Central memory CD8-positive, alpha-beta T cell (primary cell): ENCODE measurements at regions not wholly inside any gene's neighbourhood (a gene's known extent, or its start where the extent isn't known, plus 50 kb on each side); places are given as distances from the start of the nearest gene placed in this dataset.

Experiments used
- ATAC-seq: fragments of 150-1000 bp; cut with Tn5 transposase; replicated peaks from 2 replicates; pipeline ENCODE4 v1.10.0; 2022; ENCODE audit warnings: mild to moderate bottlenecking, moderate FRiP score, moderate number of reproducible peaks; ENCODE audit not compliant: poor library complexity, severe bottlenecking; ENCODE audit errors: extremely low read depth
- DNase-seq, 2 donors: peaks; one replicate each; pipeline ENCODE4 v3.0.0; 2021; ENCODE audit warnings: low spot score in 2 of 2
- H3K27ac Mint-ChIP-seq: one replicate; pipeline ENCODE4 v1.8.0; 2022; ENCODE audit warnings: low read depth, mild to moderate bottlenecking, moderate library complexity, mixed read lengths
- H3K27me3 Mint-ChIP-seq: one replicate; pipeline ENCODE4 v1.8.0; 2022; ENCODE audit warnings: mixed read lengths
- H3K36me3 Mint-ChIP-seq: one replicate; pipeline ENCODE4 v1.8.0; 2022; ENCODE audit warnings: mild to moderate bottlenecking, moderate library complexity, mixed read lengths; ENCODE audit not compliant: insufficient read depth
- H3K4me1 Mint-ChIP-seq: one replicate; pipeline ENCODE4 v1.8.0; 2022; ENCODE audit warnings: mixed read lengths
- H3K4me3 Mint-ChIP-seq: one replicate; pipeline ENCODE4 v1.8.0; 2022; ENCODE audit warnings: mild to moderate bottlenecking, moderate library complexity, mixed read lengths
- H3K9me3 Mint-ChIP-seq: one replicate; pipeline ENCODE4 v1.8.0; 2022; ENCODE audit warnings: mixed read lengths

DNA sequence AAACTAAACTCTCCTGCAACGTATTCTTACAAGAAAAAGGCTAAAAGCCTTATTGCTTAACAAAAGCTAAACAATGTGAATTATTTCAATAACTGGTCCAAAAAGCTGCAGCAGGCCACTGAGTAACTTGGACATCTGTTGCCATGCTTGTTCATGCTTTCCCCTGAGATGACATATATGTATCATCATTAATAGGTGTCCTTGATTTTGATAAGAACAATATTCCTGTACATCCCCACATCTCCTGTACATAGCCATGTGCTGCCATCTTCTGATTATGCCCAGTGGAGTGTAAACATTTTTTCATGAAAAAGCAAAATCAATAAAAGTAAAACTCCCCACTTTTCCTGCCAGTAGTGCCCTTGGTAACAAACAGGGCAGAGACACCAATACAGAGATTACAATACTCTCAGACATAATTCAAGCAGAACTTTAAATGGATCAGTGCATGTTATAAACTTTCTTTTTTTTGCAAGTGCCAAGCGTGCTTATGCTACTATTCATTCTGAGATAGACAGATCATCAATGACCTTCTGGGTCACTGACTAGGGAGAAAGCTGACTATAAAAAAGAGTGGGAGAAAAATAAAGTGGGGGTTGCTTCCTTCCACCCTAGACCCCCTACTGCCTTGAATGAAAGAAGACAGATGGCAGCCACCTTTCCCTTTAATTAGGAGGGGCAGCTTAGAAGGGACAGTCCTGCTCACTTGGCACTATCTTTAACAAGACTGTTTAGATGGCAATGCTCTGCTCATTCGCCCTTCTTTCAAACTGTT is 205.5 kb upstream of the KLF14 start:
- H3K27me3 Mint-ChIP-seq, result no peaks in the 10 kb centered on the region
- ATAC-seq (no peak), DNase-seq (no peak)
- H3K36me3 Mint-ChIP-seq, result peaks cover 78% of the 10 kb centered on the region
- H3K27ac Mint-ChIP-seq, result peak overlapping the region; percentile 98
- no peaks in the 10 kb centered on the region for H3K9me3 Mint-ChIP-seq
- peak overlapping the region; percentile 91 for H3K4me3 Mint-ChIP-seq
- peaks cover 94% of the 10 kb centered on the region for H3K4me1 Mint-ChIP-seq

DNA sequence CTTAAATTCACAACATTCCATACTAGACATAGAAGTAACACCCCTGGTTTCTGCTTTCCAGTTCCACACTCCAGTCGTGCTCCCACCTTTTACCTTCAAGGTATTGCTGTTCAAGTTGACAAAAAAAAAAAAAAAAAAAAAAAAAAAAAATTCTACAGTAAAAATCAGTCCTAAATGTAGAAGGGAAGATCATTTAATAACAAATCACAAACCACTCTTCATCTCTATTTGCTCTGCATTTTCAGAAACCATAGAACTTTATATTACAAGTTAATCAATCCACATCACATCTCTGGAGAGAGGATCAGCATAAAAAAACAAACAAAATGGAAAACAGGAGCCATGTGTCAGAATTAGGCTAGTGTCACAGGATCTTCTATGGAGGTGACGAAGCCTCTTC is 206.3 kb upstream of the KLF14 start:
- ATAC-seq (no peak), DNase-seq (no peak)
- H3K9me3 Mint-ChIP-seq, result no peaks in the 10 kb centered on the region
- H3K4me3 Mint-ChIP-seq, result peak overlapping the region; percentile 91
- peak overlapping the region; percentile 98 for H3K27ac Mint-ChIP-seq
- H3K27me3 Mint-ChIP-seq, result no peaks in the 10 kb centered on the region
- peaks cover 70% of the 10 kb centered on the region for H3K36me3 Mint-ChIP-seq
- peaks cover 96% of the 10 kb centered on the region for H3K4me1 Mint-ChIP-seq

DNA sequence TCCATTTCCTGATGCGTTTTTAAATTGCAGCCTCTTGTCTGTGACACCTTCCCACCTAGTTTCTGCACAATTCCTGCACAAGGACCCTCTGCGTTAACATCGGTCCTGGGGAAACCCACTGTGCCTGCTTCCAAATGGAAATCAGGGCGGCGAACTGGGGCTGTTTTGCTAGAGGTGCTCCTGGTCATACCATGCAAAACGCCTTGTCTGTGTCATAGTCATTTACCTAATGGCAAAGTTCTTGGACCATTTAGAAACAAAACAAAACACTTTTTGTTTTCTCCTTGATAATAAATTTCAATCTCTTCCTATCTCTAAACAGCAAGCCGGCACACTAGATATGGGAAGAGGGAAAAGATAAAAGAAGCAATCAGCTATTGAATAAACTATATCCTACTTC is 206.9 kb upstream of the KLF14 start:
- peak overlapping the region; percentile 91 for H3K4me3 Mint-ChIP-seq
- no peak for ATAC-seq
- H3K27me3 Mint-ChIP-seq, result no peaks in the 10 kb centered on the region
- peaks cover 96% of the 10 kb centered on the region for H3K4me1 Mint-ChIP-seq
- DNase-seq, result no peak
- peaks cover 65% of the 10 kb centered on the region for H3K36me3 Mint-ChIP-seq
- H3K27ac Mint-ChIP-seq, result peak overlapping the region; percentile 98
- H3K9me3 Mint-ChIP-seq, result no peaks in the 10 kb centered on the region

DNA sequence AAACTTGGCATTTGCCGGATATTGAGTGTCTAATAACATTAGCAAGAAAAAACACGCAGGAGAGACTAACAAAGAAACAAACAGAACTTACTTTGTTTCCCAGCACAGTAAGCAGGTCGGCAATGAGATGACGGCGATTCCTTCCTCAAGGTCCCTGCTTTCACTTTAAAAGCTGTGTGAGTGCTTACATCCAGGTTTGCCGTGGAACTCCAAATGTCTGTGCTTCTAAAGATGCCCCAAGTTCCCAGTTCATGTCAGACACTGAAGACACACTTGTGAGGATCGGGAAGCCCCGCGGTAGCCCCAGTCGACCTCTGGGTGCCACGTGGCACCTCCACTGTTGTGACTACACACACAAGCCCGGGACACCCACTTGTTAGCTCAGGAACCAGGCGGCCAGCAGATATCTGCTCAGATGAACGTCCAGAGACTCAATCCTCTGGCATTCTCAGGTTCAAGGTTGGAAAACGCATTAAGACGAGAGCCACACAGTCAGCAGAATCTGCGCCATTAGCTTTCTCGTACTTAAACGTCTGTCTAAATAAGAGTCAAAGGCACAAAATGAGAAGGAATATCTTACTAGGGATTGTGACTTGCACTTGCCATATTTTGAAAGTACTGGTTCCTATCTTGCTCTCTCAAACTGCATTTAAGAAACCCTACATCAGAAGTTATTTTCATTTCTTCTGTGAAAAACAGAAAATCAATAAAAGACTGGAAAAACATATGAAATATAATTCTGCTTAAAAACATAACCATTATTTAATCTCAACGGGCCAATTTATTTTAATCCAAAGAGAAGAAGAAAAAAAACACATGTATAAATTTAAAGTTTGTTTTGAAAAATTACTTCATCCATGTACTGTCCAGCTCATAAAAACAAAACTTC is 207.6 kb upstream of the KLF14 start:
- Mint-ChIP-seq H3K4me3 (peak overlapping the region; percentile 91), H3K4me1 (peaks cover 96% of the 10 kb centered on the region), H3K9me3 (no peaks in the 10 kb centered on the region), H3K36me3 (peaks cover 65% of the 10 kb centered on the region), H3K27me3 (no peaks in the 10 kb centered on the region), H3K27ac (peak overlapping the region; percentile 98)
- peak; percentile 31 for ATAC-seq
- peak in 1 of 2 donors; percentile 38 for DNase-seq

DNA sequence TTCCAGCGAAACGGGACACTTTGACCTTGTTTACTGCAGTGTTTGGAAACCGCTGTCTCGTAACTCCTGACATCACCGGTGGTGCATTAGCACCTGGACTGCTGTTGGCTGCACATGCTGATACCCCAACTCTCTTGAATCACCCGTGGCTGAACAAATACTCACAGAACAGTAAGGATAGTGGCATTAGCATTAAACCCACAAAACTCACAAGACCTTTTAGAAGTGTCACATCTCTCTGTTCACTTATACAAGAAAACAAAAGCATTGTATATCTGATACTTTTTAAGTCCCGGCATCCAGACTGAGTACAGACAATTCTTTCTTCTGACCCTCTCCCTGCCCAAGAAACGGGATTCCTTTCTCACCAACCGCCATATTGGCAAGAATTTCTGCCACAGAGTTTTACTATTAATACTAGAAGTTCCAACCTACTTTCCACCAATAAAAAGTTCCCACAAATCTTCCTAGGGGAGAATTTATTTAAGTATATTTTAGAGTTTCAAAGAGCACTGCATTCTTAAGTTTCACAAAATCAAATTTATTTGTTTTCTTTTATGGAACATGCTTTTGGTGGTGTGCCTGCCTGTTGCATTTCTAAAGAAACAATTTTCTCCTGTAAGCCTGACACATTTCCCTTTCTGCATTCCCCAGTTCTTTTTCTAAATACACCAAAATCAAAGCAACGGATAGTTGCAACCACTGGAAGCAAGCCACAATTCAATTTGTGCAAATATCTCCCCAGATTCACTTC is 208.4 kb upstream of the KLF14 start:
- H3K4me1 Mint-ChIP-seq, result peaks cover 95% of the 10 kb centered on the region
- peak; percentile 48 for ATAC-seq
- peak overlapping the region; percentile 98 for H3K27ac Mint-ChIP-seq

DNA sequence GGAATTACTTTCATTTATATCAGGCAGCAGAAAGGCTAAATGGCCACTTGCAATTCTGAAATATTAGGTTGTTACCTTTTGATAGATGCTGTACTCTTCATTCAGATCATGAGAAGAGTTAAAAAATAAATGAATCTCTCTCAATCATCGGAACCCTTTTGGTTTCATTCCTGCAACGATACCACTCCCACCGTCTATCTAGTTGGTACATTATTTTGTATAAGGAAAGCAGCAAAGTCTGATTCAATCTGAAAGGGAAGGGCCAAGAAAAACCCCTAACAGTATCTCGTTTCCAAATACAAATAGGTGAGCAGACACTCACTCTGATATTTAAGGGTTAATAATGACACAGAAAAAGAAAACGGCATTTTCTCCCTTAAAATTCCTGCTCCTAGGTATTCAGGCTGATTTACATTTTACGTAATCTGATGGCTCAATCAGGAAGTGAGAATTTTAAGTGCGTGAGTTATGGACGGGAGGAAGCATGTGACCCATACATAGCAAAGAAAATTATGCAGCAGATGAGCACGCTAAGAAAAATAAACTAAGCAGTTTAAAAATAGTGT is 209.4 kb upstream of the KLF14 start:
- no peaks in the 10 kb centered on the region for H3K27me3 Mint-ChIP-seq
- H3K36me3 Mint-ChIP-seq, result peaks cover 60% of the 10 kb centered on the region
- ATAC-seq (peak; percentile 26), DNase-seq (no peak)
- H3K27ac Mint-ChIP-seq, result peak overlapping the region; percentile 98
- H3K4me3 Mint-ChIP-seq, result peak overlapping the region; percentile 91
- H3K4me1 Mint-ChIP-seq, result peaks cover 99% of the 10 kb centered on the region
- no peaks in the 10 kb centered on the region for H3K9me3 Mint-ChIP-seq

More for the DNA sequence above, 208.4 kb upstream of the KLF14 start:
- peak in 1 of 2 donors; percentile 54 for DNase-seq
- H3K36me3 Mint-ChIP-seq, result peaks cover 59% of the 10 kb centered on the region
- H3K4me3 Mint-ChIP-seq, result peak overlapping the region; percentile 91
- H3K9me3 Mint-ChIP-seq, result no peaks in the 10 kb centered on the region
- H3K27me3 Mint-ChIP-seq, result no peaks in the 10 kb centered on the region

DNA sequence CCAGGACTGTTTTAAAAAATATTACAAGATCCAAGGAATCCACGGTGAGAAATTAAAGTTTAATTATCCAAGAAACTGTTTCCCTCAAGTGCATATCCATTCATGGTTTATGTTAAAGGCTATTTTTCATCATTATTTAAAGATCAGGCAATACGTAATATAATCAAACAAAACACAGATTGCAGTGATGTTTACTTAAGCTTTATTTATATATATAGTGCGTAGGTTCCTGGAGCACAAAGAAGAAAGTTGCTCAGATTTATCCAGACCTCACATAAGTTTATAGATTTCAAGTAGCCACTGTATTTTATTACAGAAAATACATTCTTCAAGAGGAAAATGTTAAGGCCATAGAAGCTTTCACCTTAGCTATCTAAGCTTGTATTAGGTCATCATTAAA is 210.0 kb upstream of the KLF14 start:
- H3K4me1 Mint-ChIP-seq, result peaks cover 93% of the 10 kb centered on the region
- no peaks in the 10 kb centered on the region for H3K9me3 Mint-ChIP-seq
- ATAC-seq (no peak), DNase-seq (no peak)
- no peaks in the 10 kb centered on the region for H3K27me3 Mint-ChIP-seq
- peak overlapping the region; percentile 98 for H3K27ac Mint-ChIP-seq
- H3K4me3 Mint-ChIP-seq, result peak overlapping the region; percentile 91
- peaks cover 55% of the 10 kb centered on the region for H3K36me3 Mint-ChIP-seq

DNA sequence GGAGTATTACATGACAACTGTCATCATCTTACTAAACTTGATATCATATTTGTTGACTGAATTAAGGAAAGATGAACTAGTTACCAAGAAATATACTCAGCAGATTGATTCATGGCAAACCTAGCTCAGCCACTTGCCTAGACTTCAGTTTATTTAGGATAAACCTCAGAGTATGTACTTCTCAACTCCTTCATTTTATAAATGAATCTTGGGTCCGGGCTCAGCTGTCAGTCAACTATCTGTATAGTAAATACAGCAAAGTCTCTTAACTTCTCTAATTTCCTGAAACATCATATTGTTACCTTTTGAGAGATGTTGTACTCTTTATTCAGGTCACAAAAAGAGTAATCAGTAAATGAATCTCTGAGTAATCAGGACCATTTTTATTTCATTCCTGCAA is 211.0 kb upstream of the KLF14 start:
- peaks cover 45% of the 10 kb centered on the region for H3K36me3 Mint-ChIP-seq
- no peaks in the 10 kb centered on the region for H3K27me3 Mint-ChIP-seq
- peaks cover 83% of the 10 kb centered on the region for H3K4me1 Mint-ChIP-seq
- H3K9me3 Mint-ChIP-seq, result no peaks in the 10 kb centered on the region
- DNase-seq, result no peak
- peak overlapping the region; percentile 65 for H3K4me3 Mint-ChIP-seq
- H3K27ac Mint-ChIP-seq, result peak overlapping the region; percentile 98
- no peak for ATAC-seq

DNA sequence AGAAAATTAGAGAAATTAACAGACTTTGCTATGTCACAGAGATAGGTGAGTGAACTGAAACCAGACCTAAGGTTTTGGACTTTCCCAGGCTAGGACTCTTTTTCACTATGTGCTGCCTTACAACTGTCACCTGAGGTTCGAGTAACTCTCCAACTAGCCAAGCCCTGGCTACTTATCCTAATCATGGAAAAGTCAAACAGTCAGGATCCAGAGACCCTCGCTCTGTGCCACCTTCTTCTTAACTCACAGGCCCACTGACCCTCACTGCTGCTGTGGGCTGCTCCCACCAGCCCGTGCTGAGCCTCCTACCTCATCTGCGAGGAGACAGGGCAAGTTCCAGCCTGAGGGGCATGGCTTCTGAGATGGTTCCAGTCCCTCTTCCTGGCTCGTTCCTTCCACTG is 211.4 kb upstream of the KLF14 start:
- Mint-ChIP-seq H3K4me3 (peak overlapping the region; percentile 65), H3K27ac (peak overlapping the region; percentile 98), H3K36me3 (peaks cover 41% of the 10 kb centered on the region), H3K9me3 (no peaks in the 10 kb centered on the region), H3K27me3 (no peaks in the 10 kb centered on the region), H3K4me1 (peaks cover 79% of the 10 kb centered on the region)
- ATAC-seq, result no peak
- DNase-seq, result no peak

DNA sequence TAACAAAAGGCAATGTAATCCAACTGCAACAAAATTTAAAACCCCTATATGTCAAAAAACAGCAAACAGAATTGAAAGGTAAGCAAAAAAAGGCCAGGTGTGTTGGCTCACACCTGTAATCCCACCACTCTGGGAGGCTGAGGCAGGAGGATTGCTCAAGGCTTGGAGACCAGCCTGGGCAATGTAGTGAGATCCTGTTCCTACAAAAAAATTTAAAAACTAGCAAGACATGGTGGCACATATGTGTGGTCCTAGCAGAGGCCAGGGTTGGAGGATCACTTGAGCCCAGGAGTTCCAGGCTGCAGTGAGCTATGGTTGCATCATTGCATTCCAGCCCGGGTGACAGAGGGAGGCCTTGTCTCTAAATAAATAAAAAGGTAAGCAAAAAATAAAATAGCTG is 212.1 kb upstream of the KLF14 start:
- Mint-ChIP-seq H3K27ac (peak overlapping the region; percentile 98), H3K27me3 (no peaks in the 10 kb centered on the region), H3K36me3 (peaks cover 35% of the 10 kb centered on the region), H3K4me3 (peak overlapping the region; percentile 65), H3K9me3 (no peaks in the 10 kb centered on the region), H3K4me1 (peaks cover 72% of the 10 kb centered on the region)
- ATAC-seq (no peak), DNase-seq (no peak)

DNA sequence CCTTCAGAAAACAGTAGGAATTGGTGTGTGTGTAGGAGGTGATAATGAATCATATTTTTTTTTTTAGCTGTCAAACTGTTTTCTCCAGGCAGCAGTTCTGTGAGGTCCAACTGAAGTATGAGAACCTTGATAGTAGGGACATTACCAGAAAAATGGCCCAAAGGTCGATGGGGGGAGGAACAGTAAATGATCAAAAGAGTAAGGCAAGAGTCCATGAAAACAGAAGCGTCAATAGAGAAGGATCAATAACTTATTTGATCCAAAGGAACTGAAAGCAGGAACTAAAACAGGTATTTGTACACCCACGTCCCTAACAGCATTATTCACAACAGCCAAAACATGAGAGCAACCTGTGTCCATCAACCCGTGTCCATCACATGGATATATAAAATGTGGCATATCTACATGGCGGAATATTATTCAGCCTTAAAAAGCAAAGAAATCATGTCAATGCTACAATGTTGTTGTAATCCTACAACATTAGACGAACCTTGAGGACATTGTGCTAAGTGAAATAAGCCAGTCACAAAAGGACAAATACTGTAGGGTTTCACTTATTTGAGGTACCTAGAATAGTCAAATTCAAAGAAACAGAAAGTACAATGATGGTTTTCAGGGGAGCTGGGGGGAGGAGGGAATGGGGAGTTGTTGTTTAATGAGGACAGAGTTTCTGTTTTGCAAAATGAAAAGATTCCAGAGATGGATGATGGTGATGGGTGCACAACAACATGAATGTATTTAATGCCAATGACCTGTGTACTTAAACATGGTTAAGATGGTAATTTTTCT is 214.0 kb upstream of the KLF14 start:
- peaks cover 19% of the 10 kb centered on the region for H3K36me3 Mint-ChIP-seq
- DNase-seq (no peak), ATAC-seq (no peak)
- no peaks in the 10 kb centered on the region for H3K27me3 Mint-ChIP-seq
- H3K9me3 Mint-ChIP-seq, result no peaks in the 10 kb centered on the region
- peaks cover 61% of the 10 kb centered on the region for H3K4me1 Mint-ChIP-seq
- H3K4me3 Mint-ChIP-seq, result peak overlapping the region; percentile 62
- peak overlapping the region; percentile 98 for H3K27ac Mint-ChIP-seq
